Fibroblast of upper back skin (primary cell): ENCODE measurements at regions not wholly inside any gene's neighbourhood (a gene's known extent, or its start where the extent isn't known, plus 50 kb on each side); places are given as distances from the start of the nearest gene placed in this dataset.

ENCODE experiments used
- DNase-seq: peaks from one replicate; pipeline ENCODE4 v3.0.0-alpha.2; 2013

GRCh38 chr7:135828604-135829003 is 80.0 kb upstream of the FAM180A start:
- DNase-seq, result no peak

- no peak for DNase-seq
These were observed 78.8 kb upstream of the FAM180A start for GRCh38 chr7:135827391-135827790.

- DNase-seq, result no peak
These were observed 76.8 kb upstream of the FAM180A start for GRCh38 chr7:135825406-135825805.

- DNase-seq, result no peak
These were observed 73.8 kb upstream of the FAM180A start for GRCh38 chr7:135822376-135822775.

GRCh38 chr7:135817583-135817982 is 69.0 kb upstream of the FAM180A start:
- DNase-seq, result no peak

GRCh38 chr7:135815033-135815432 is 66.4 kb upstream of the FAM180A start:
- no peak for DNase-seq

GRCh38 chr7:135812148-135812547 is 63.5 kb upstream of the FAM180A start:
- no peak for DNase-seq

GRCh38 chr7:135811506-135811905 is 62.9 kb upstream of the FAM180A start:
- no peak for DNase-seq

GRCh38 chr7:135808206-135808605 is 59.6 kb upstream of the FAM180A start:
- DNase-seq, result no peak

- peak; percentile 12 for DNase-seq
These were observed 54.5 kb upstream of the FAM180A start for GRCh38 chr7:135803143-135803542.

GRCh38 chr7:135802697-135803096 is 54.1 kb upstream of the FAM180A start:
- peak; percentile 21 for DNase-seq

- no peak for DNase-seq
These were observed 53.3 kb upstream of the FAM180A start for GRCh38 chr7:135801877-135802276.

- DNase-seq, result peak; percentile 71
These were observed 52.6 kb upstream of the FAM180A start for GRCh38 chr7:135801045-135801693.

- no peak for DNase-seq
These were observed 51.9 kb upstream of the FAM180A start for GRCh38 chr7:135800560-135800959.

GRCh38 chr7:135799881-135800280 is 51.3 kb upstream of the FAM180A start:
- no peak for DNase-seq
